ENCODE measurements at regions not wholly inside any gene's neighbourhood (a gene's known extent, or its start where the extent isn't known, plus 50 kb on each side); places are given as distances from the start of the nearest gene placed in this dataset.

GRCh38 chr5:33305572-33305971, 135.2 kb upstream of the TARS1 start:
- Histone ChIP-seq H3K4me2 (no peak overlapping the region), H3K27me3 (ENCODE audit: insufficient read depth) (no peaks in the 10 kb centered on the region), H3K9me2 (no peaks in the 10 kb centered on the region), H3K4me3 (ENCODE audit: low read depth in 2 of 2, low read length in 1 of 2) (no peak overlapping the region), H2AFZ (ENCODE audit: low read depth) (no peak overlapping the region), H3K27ac (ENCODE audit: low read depth in 2 of 2, low read length in 1 of 2) (peak overlapping the region in 1 of 2 experiments; percentile 100; a peak in 1 of 4 replicates), H3F3A (replicated peaks; ENCODE audit: insufficient read depth) (peaks cover 42% of the 10 kb centered on the region), H3K9me3 (no peaks in the 10 kb centered on the region), H4K20me1 (ENCODE audit: insufficient read depth) (no peaks in the 10 kb centered on the region), H3K79me2 (ENCODE audit: insufficient read depth) (no peaks in the 10 kb centered on the region), H3K9ac (no peak overlapping the region), H3K36me3 (replicated peaks in 1 of 2; ENCODE audit: control insufficient read depth in 1 of 2, insufficient read depth in 2 of 2, low read length in 1 of 2) (no peaks in the 10 kb centered on the region), H3K4me1 (ENCODE audit: control insufficient read depth in 1 of 2, insufficient read depth in 2 of 2, low read depth in 1 of 2, low read length in 1 of 2) (peaks cover 0 to 30% of the 10 kb centered on the region in 2 experiments; a peak in 3 of 4 replicates)
- DNase-seq, result no peak
- WGBS (ENCODE audit: low lambda C conversion rate), result 78% methylated on average over 3 of the region's 3 CpGs
- ChIA-PET POLR2A (no interaction called here), CTCF (no interaction called here)
- no peak for TF ChIP-seq SIN3A (IDR thresholded peaks at IDR 0.05; ENCODE audit: borderline replicate concordance, low read depth, low read length)
- no peak for TF ChIP-seq USF1 (IDR thresholded peaks at IDR 0.05; ENCODE audit: borderline replicate concordance, low read depth)
- no peak for TF ChIP-seq REST (IDR thresholded peaks at IDR 0.05; ENCODE audit: low read depth, low read length)
- no peak for TF ChIP-seq TAF1 (IDR thresholded peaks at IDR 0.05; ENCODE audit: borderline replicate concordance, low read depth, low read length)
- no peak for TF ChIP-seq RXRA (IDR thresholded peaks at IDR 0.05; ENCODE audit: borderline replicate concordance, low read depth)
- TF ChIP-seq MEF2A (IDR thresholded peaks at IDR 0.05; ENCODE audit: borderline replicate concordance, low read depth), result no peak
- no peak for TF ChIP-seq FOXJ3 (CRISPR knock-in tag; IDR thresholded peaks at IDR 0.05)
- TF ChIP-seq SMC3 (IDR thresholded peaks at IDR 0.05; ENCODE audit: low read depth, low read length), result no peak

GRCh38 chr5:33306758-33307157, 134.0 kb upstream of the TARS1 start:
- ChIA-PET CTCF (no interaction called here), POLR2A (no interaction called here)
- no peaks in the 10 kb centered on the region for H4K20me1 ChIP-seq (ENCODE audit: insufficient read depth)
- H3F3A ChIP-seq (replicated peaks; ENCODE audit: insufficient read depth), result peaks cover 51% of the 10 kb centered on the region
- H3K9me3 ChIP-seq, result no peaks in the 10 kb centered on the region
- no peaks in the 10 kb centered on the region for H3K36me3 ChIP-seq (replicated peaks in 1 of 2; ENCODE audit: control insufficient read depth in 1 of 2, insufficient read depth in 2 of 2, low read length in 1 of 2)
- H3K9ac ChIP-seq, result no peak overlapping the region
- H3K4me3 ChIP-seq (ENCODE audit: low read depth in 2 of 2, low read length in 1 of 2), result no peak overlapping the region
- no peak overlapping the region for H3K4me2 ChIP-seq
- H2AFZ ChIP-seq (ENCODE audit: low read depth), result no peak overlapping the region; the same call in 1 of the 2 replicates
- H3K27me3 ChIP-seq (ENCODE audit: insufficient read depth), result no peaks in the 10 kb centered on the region
- H3K9me2 ChIP-seq, result no peaks in the 10 kb centered on the region
- H3K27ac ChIP-seq (ENCODE audit: low read depth in 2 of 2, low read length in 1 of 2), result peak overlapping the region; percentile 22 to 100; a peak in 3 of 4 replicates
- no peak for DNase-seq
- peak; percentile 12 to 48; a peak in 1 of 4 replicates for TF ChIP-seq EP300 (IDR thresholded peaks at IDR 0.05; ENCODE audit: borderline replicate concordance in 1 of 2, low read depth in 1 of 2, low read length in 1 of 2)
- TF ChIP-seq FOXM1 (IDR thresholded peaks at IDR 0.05; ENCODE audit: low read depth), result peak; percentile 46; the same call in 1 of the 2 replicates
- no peak for TF ChIP-seq FOSL2 (IDR thresholded peaks at IDR 0.05; ENCODE audit: borderline replicate concordance, low read depth)
- peak; percentile 55; the same call in 1 of the 2 replicates for TF ChIP-seq MEF2A (IDR thresholded peaks at IDR 0.05; ENCODE audit: borderline replicate concordance, low read depth)
- 0 out of 2 replicates have a peak, but pooled peaks have one; percentile 8 for TF ChIP-seq TCF12 (IDR thresholded peaks at IDR 0.05)
- no peak for TF ChIP-seq JUND (IDR thresholded peaks at IDR 0.05)
- peaks cover 0 to 38% of the 10 kb centered on the region in 2 experiments; a peak in 3 of 4 replicates for H3K4me1 ChIP-seq (ENCODE audit: control insufficient read depth in 1 of 2, insufficient read depth in 2 of 2, low read depth in 1 of 2, low read length in 1 of 2)
- H3K79me2 ChIP-seq (ENCODE audit: insufficient read depth), result no peaks in the 10 kb centered on the region
